Activated CD8-positive, alpha-beta memory T cell treated with anti-CD3 and anti-CD28 coated beads, Interleukin-2, amount 50 U/mL, for 1 hour (primary cell): ENCODE measurements at regions not wholly inside any gene's neighbourhood (a gene's known extent, or its start where the extent isn't known, plus 50 kb on each side); places are given as distances from the start of the nearest gene placed in this dataset.
"Not testable (repeated sequence)": the region's sequence is repeated elsewhere in the genome, so short reads cannot be mapped to it uniquely, and the experiment has no call there.

Source experiments
- DNase-seq: peaks from one replicate; pipeline ENCODE4 v3.0.0-alpha.2; 2020; ENCODE audit errors: extremely low read depth

DNA sequence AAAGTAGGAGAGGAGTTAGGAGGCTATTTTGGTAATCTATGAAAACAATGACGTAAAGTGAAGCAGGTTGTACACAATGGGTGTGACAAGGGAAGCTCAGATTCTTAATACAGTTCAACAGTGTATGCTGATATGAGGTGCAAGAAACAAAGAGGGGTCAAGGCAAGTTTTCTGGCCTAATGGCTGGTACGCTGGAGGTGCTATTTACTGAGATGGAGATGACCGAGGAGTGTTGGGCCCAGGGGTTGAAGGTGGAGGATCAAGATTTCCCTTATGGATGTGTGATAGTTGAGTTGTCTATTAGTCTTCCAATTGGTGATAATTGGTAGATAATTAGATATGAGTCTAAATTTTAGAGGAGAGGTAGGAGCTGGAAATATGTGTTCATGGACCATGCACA lies 194.0 kb downstream of the FOXD4L6 start:
- not testable (repeated sequence) for DNase-seq

DNA sequence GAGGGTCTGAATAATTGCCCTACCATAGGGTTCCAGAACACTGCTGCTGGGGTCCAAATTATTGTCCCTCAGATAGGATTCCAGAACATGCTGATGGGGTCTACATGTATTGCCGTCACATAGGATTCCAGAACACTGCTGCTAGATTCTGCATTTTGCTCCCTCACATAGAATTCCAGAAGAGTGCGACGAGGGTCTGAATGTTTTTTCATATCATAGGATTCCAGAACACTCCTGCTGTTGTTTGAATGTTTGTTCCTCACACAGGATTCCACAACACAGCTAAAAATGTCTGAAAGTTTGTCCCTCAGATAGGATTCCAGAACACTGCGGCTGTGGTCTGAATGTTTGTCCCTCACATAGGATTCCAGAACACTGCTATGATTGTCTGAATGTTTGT lies 198.1 kb downstream of the FOXD4L6 start:
- not testable (repeated sequence) for DNase-seq

DNA sequence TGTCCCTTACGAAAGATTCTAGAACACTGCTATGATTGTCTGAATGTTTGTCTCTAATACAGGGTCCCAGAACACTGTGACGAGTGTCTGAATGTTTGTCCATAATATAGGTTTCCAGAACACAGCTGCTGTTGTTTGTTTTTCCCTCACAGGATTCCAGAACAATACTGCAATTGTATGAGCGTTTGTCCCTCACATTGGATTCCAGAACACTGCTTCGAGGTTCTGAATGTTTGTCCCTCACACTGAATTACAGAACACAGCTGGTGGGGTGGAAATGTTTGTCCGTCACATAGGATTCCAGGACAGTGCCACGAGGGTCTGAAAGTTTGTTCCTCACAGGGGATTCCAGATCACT lies 199.0 kb downstream of the FOXD4L6 start:
- DNase-seq: not testable (repeated sequence)

DNA sequence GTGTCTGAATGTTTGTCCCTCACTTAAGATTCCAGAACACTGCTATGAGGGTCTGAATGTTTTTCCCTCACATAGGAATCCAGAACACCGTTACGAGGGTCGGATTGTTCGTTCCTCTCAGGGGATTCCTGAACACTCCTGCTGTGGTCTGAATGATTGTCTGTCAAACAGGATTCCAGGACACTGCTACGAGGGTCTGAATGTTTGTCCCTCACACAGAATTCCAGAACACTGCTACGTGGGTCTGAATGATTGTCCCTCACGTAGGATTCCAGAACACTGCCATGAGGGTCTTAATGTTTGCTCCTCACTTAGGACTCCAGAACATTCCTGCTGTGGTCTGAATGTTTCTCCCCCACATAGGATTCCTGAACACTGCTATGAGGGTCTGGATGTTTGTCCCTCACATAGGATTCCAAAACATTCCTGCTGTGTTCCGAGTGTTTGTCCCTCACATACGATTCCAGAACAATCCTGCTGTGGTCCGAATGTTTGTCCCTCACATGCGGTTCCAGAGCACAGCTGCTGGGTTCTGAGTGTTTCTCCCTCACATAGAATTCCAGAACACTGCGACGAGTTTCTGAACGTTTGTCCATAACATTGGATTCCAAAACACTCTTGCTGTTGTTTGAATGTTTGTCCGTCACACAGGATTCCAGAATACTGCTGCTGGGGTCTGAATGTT lies 199.5 kb downstream of the FOXD4L6 start:
- DNase-seq: no peak

DNA sequence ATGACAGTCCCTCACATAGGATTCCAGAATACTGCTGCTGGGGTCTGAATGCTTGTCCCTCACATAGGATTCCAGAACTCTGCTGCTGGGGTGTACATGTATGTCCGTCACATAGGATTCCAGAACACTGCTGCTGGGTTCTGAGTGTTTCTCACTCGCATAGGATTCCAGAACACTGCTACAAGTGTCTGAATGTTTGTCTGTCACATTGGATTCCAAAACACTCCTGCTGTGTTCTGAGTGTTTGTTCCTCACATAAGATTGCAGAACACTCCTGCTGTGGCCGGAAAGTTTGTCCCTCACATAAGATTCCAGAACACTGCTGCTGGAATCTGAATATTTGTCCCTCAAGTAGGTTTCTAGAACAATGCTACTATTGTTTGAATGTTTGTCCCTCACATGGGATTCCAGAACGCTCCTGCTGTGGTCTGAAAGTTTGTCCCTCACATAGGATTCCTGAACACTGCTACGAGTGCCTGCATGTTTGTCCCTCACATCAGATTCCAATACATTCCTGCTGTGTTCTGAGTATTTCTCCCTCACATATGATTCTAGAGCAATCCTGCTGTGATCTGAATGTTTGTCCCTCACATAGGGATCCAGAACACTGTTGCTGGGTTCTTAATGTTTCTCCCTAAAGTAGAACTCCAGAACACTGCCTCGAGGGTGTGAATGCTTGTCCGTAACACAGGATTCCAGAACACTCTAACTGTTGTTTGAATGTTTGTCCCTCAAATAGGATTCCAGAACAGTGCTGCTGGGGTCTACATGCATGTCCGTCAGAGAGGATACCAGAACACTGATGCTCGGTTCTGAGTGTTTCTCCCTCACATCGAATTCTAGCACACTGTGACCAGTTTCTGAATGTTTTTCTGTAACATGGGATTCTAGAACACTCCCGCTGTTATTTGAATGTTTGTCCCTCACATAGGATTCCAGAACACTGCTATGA lies 200.4 kb downstream of the FOXD4L6 start:
- no peak for DNase-seq

DNA sequence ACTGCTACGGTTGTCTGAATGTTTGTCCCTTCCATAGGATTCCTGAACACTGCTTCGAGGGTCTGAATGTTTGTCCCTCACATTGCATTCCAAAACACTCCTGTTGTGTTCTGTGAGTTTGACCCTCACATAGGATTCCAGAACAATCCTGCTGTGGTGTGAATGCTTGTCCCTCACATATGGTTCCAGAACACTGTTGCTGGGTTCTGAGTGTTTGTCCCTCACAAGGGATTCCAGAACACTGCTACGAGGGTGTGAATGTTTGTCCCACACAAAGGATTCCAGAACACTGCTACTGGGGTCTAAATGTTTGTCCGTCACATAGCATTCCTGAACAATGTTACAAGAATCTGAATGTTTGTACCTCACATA lies 201.2 kb downstream of the FOXD4L6 start:
- no peak for DNase-seq

DNA sequence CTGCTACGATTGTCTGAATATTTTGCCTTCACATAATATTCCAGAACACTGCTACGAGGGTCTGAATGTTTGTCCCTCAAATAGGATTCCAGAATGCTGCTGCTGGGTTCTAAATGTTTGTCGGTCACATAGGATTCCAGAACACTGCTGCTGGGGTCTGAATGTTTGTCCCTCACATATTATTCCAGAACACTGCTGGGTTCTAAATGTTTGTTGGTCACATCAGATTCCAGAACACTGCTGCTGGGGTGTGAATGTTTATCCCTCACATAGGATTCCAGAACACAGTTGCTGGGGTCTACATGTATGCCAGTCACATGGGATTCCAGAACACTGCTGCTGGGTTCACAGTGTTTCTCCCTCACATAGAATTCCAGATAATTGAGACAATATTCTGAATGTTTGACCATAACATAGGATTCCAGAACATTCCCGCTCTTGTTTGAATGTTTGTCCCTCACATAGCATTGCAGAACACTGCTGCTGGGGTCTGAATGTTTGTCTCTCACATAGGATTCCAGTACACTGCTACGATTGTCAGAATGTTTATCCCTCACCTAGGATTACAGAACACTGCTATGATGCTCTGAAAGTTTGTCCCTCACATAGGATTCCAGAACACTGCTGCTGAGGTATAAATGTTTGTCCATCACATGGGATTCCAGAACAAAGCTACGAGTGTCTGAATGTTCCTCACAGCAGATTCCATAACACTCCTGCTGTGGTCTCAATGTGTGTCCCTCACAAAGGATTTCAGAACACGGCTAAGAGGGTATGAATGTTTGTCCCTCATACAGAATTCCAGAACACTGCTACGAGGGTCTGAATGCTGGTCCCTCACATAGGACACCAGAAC lies 201.8 kb downstream of the FOXD4L6 start:
- DNase-seq: no peak

DNA sequence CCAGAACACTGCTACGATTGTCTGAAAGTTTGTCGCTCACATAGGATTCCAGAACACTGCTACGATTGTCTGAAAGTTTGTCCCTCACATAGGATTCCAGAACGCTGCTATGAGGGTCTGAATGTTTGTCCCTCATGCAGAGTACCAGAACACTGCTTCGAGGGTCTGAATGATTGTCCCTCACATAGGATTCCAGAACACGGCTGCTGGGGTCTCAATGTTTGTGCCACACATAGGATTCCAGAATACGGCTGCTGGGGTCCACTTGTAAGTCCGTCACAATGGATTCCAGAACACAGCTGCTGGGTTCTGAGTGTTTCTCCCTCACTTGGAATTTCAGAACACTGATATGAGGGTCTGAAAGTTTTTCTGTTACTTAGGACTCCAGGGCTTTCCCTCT lies 203.3 kb downstream of the FOXD4L6 start:
- DNase-seq: no peak

DNA sequence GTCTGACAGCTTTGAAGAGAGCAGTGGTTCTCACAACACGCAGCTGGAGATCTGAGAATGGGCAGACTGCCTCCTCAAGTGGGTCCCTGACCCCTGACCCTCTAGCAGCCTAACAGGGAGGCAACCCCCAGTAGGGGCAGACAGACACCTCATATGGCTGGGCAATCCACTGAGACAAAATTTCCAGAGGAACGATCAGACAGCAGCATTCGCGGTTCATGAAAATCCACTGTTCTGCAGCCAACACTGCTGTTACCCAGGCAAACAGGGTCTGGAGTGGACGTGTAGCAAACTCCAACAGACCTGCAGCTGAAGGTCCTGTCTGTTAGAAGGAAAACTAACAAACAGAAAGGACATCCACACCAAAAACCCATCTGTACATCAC lies 212.1 kb downstream of the FOXD4L6 start:
- DNase-seq: not testable (repeated sequence)

DNA sequence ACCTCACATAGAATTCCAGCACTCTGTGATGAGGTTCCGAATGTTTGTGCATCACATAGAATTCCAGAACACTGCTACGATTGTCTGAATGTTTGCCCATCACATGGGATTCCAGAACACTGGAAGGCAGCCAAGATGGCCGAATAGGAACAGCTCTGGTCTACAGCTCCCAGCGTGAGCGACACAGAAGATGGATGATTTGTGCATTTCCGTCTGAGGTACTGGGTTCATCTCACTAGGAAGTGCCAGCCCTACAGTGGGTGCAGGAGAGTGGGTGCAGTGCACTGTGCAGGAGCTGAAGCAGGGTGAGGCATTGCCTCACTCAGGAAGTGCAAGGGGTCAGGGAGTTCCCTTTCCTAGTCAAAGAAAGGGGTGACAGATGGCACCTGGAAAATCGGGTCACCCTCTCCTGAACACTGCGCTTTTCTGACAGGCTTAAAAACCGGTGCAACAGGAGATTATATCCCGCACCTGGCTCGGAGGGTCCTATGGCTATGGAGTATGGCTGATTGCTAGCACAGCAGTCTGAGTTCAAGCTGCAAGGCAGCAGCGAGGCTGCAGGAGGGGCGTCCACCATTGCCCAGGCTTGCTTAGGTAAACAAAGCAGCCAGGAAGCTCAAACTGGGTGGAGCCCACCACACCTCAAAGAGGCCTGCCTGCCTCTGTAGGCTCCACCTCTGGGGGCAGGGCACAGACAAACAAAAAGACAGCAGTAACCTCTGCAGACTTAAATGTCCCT lies 212.7 kb downstream of the FOXD4L6 start:
- DNase-seq: not testable (repeated sequence)

DNA sequence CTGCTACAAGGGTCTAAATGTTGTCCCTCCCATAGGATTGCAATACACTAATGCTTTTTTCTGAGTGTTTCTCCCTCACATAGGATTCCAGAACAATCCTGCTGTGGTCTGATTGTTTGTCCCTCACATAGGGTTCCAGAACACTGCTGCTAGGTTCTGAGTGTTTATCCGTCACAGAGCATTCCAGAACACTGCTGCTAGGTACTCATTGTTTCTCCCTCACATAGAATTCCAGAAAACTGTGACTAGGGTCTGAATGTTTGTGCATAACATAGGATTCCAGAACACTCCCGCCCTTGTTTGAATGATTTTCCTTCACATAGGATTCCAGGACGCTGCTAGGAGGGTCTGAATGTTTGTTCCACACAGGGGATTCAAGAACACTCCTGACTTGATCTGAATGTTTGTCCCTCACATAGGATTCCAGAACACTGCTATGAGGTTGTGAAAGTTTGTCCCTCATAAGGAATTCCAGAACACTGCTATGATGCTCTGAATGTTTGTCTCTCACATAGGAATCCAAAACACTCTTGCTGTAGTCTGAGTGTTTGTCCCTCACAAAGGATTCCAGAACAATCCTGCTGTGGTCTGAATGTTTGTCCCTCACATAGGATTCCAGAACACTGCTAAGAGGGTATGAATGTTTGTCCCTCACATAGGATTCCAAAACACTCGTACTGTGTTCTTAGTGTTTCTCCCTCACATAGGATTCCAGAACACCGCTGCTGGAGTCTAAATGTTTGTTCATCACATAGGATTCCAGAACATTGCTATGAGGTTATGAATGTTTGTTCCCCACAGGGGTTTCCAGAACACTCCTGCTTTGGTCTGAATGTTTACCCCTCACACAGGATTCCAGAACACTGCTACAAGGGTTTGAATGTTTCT lies 213.5 kb downstream of the FOXD4L6 start:
- DNase-seq: no peak

DNA sequence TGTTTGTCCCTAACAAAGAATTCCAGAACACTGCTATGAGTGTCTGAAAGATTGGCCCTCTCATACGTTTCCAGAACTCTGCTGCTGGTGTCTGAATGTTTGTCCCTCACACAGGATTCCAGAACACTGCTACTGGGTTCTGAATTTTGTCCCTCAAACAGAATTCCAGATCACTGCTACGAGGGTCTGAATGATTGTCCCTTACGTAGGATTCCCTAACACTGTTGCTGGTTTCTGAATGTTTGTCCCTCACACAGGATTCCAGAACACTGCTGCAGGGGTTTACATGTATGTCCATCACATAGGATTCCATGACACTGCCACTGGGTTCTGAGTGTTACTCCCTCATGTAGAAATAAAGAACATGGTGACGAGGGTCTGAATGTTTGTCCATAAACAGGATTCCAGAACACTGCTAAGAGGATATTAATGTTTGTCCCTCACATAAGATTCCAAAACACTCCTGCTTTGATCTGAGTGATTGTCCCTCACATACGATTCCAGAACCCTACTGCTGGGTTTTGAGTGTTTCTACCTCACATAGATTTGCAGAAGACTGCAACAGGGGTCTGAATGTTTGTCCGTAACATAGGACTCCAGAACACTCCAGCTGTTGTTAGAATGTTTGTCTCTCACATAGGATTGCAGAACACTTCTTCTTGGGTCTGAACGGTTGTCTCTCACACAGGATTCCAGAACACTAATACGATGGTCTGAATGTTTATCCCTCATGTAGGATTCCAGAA lies 214.4 kb downstream of the FOXD4L6 start:
- no peak for DNase-seq

DNA sequence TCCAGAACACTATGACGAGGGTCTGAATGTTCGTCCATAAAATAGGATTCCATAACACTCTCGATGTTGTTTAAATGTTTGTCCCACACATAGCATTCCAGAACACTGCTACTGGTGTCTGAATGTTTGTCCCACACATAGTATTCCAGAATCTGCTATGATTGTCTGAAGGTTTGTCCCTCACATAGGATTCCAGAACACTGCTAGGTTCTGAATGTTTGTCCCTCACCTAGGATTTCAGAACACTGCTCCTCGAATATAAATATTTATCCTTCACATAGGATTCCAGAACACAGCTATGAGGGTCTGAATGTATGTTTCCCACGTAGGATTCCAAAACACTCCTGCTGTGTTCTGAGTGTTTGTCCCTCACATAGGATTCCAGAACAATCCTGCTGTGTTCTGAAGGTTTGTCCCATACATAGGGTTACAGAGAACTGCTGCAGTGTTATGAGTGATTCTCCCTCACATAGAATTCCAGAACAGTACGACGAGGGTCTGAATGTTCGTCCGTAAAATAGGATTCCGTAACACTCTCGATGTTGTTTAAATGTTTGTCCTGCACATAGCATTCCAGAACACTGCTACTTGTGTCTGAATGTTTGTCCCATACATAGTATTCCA lies 215.3 kb downstream of the FOXD4L6 start:
- DNase-seq: no peak

DNA sequence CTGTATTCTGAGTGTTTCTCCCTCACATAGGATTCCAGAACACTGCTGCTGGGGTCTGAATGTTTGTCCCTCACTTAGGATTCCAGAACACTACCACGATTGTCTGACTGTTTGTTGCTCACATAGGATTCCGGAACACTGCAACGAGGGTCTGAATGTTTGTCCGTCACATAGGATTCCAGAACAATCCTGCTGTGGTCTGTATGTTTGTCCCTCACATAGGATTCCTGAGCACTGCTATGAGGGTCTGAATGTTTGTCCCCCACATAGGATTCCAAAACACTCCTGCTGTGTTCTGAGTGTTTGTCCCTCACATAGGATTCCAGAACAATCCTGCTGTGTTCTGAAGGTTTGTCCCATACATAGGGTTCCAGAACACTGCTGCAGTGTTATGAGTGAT lies 215.8 kb downstream of the FOXD4L6 start:
- DNase-seq: not testable (repeated sequence)

DNA sequence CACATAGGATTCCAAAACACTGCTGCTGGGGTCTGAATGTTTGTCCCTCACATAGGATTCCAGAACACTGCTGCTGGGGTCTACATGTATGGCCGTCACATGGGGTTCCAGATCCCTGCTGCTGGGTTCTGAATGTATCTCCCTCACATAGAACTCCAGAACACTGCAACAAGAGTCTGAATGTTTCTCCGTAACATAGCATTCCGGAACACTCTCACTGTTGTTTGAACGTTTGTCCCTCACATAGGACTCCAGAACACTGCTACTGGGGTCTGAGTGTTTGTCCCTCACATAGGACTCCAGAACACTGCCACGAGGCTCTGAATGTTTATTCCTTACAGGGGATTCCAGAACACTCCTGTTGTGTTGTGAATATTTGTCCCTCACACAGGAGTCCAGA lies 216.8 kb downstream of the FOXD4L6 start:
- no peak for DNase-seq

DNA sequence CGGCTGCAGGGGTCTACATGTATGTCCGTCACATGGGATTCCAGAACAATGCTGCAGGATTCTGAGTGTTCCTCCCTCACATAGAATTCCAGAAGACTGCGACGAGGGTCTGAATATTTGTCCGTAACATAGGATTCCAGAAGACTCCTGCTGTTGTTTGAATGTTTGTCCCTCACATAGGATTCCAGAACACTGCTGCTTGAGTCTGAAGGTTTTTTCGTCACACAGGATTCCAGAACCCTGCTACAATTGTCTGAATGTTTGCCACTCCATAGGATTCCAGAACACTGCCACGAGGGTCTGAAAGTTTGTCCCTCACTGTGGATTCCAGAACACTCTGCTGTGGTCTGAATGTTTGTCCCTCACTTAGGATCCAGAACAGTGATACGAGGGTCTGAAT lies 217.5 kb downstream of the FOXD4L6 start:
- DNase-seq: not testable (repeated sequence)

DNA sequence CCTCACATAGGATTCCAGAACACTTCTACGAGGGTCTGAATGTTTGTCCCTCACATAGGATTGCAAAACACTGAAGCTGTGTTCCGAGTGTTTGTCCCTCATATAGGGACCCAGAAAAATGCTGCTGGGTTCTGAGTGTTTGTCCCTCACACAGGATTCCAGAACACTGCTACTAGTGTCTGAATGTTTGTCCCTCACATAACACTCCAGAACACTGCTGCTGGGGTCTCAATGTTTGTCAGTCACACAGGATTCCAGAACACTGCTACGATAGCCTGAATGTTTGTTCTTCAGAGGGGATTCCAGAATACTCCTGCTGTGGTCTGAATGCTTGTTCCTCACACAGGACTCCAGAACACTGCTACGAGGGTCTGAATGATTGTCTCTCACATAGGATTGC lies 218.7 kb downstream of the FOXD4L6 start:
- DNase-seq: no peak

DNA sequence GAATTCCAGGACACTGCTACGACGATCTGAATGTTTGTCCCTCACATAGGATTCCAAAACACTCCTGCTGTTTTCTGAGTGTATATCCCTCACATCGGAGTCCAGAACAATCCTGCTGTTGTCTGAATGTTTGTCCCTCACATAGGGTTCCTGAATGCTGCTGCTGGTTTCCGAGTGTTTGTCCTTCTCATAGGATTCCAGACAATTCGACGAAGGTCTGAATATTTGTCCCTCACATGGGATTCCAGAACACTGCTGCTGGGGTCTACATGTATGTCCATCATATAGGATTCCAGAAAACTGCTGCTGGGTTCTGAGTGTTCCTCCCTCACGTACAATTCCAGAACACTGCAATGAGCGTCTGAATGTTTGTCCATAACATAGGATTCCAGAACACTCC lies 219.4 kb downstream of the FOXD4L6 start:
- DNase-seq: not testable (repeated sequence)
